GM04504 (cell line): ENCODE measurements at regions not wholly inside any gene's neighbourhood (a gene's known extent, or its start where the extent isn't known, plus 50 kb on each side); places are given as distances from the start of the nearest gene placed in this dataset.
"Not testable (repeated sequence)": the region's sequence is repeated elsewhere in the genome, so short reads cannot be mapped to it uniquely, and the experiment has no call there.

Experiments
- DNase-seq: peaks from one replicate; pipeline ENCODE4 v3.0.0-alpha.2; 2012; ENCODE audit warnings: low read depth

DNA sequence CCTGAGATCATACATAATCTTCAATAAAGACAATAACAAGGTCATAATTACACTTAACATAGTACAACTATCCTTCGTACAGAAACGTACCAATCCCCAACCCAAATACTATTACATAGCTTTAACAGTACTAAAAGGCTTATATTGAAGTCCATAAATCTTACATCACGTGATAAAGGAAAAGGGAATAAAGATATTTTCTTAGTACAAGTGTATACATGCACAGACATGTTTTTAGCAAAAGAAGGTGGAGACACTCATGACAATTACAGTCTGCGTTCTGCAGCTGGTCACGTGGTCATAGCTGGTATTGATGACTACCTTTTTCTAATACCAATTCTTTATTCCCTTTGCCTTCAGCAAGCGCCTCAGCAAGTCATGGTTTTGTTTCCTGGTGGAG, 464.5 kb upstream of the SLITRK5 start:
- DNase-seq, result no peak

DNA sequence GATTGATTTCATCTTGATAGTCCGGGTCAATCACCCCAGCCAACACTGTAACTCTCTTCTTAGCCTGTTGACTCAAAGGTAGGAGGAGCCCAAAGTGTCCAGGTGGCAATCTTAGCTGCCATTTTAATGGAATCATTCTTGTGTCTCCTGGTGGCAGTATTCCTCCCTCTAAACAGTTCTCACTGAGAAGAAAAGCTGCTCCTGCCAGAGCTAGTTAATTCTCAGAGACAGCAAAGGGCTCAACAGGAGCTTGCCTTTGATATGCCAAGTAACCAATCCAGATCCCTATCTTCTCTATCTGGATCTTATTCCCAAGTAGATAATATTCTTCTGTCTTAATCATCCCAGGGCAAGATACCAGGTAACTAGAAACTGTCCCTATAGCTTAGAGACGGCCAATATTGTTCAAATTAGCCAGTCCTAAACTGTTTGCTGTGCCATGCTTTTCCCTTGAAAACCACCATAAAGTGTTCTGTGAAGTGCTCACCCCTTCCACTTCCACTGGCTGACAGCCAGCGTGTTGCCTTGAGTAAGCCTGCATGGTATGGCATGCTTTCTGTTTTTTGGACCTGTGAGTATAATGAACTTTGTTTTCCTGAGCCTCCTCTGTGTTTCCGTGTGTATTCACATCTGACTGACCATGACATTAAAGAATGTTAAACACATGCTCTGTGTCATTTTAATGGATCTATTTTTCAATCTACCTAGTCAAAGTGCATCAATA, 463.7 kb upstream of the SLITRK5 start:
- DNase-seq, result no peak

DNA sequence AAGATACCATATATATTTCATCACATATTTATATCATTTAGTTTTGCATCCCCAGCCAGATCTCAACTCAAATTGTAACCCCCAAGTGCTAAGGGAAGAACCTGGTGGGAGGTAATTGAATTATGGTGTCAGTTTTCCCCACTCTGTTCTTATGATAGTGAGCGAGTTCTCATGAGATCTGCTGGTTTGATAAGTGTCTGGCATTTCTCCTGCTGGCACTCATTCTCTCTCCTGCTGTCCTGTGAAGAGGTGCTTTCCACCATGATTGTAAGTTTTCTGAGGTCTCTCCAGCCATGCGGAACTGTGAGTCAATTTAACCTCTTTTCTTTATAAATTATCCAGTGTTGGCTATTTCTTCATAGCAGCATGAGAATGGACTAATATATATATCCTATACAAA, 462.5 kb upstream of the SLITRK5 start:
- no peak for DNase-seq

DNA sequence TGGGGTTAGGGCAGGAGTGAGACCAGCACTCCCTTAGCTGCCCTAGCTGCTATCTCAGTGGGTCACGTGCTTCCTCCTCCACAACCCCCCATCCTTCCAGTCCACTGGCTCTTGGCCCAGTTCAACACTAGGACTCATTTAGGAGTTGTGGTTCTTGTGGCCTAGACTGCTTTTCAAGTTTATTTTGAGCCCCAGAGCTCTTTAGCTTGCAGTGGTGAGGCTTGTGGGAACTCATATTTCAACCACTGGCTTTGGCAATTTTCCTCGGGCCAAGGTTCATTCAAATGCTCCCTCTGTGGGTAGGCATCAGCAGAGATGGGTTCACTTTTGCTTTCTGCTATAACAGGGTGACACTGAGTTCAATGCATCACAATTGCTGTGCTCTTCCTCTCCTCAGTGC, 436.2 kb upstream of the SLITRK5 start:
- DNase-seq, result no peak

DNA sequence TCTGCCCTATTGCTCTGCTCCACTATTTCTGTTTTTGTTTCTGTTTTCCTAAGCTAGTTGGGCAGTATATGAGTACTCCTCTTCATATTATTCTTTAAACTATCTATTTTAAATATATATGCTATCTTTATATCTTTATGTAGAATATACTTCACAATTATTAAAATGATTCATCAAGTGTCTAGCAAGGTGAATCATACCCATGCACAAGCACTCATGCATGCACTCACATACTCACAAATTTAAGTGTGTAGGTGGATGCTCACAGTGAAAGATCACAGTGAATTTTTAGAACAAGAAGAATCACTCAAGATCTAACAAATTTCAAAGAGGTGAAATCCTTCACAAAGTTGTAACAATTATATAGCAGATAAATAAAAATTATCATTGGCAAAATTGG, 435.6 kb upstream of the SLITRK5 start:
- no peak for DNase-seq

DNA sequence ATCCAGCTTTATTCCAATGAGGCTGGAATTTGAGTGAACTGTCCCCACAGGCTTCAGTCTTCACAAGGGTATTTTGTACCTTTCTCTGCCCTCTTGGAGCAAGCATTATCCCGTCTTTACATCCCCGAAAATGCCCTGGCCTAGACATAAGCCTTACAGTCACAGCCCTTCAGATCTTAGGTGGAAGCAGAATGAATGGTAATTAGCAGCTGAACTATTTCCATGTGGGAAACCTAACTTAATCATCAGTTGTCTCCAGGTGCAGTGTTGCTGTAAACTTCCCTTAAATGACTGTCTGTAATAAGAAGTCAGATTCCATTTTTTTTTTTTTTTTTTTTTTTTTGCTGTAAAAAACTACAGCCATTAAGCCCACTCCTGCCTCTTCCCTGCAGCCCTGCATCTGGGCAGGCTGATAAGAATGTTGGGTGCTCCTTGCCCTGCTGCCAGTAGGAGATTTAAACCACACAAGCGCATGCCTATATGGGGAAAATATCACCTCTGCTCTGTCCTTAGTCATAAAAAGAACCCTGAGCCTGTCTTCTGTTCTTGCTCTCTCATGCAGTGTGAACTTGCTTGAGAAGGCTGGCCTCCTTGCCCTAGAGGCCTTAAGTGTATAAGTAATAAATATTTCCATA, 426.8 kb upstream of the SLITRK5 start:
- no peak for DNase-seq

DNA sequence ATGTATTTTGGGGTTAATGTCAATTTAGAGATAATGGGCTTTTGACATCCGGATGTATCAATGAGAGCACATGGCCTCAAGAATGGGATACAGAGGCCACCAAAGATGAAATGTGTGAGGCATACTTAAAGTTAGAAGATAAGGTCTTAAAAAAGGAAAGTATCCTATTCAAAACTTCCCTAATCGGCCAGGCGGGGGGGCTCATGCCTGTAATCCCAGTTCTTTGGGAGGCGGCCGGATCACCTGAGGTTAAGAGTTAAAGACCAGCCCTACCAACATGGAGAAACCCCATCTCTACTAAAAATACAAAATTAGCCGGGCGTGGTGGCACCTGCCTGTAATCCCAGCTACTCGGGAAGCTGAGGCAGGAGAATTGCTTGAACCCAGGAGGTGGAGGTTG, 421.3 kb upstream of the SLITRK5 start:
- not testable (repeated sequence) for DNase-seq

DNA sequence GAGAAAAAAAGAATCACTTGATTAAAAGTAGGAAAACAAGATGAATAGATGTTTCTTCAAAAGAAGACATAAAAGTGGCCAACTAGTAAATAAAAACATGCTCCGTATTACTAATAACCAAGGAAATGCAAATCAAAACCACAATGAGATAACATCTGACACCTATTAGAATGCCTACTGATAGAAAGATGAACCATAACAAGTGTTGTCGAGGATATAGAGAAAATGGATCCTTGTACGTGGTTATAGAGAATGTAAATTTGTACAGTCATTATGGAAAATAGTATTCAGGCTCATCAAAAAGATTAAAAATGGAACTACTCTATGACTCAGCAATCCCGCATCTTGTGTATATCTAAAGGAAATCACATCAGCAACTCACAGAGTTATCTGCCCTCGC, 415.8 kb upstream of the SLITRK5 start:
- DNase-seq, result no peak

DNA sequence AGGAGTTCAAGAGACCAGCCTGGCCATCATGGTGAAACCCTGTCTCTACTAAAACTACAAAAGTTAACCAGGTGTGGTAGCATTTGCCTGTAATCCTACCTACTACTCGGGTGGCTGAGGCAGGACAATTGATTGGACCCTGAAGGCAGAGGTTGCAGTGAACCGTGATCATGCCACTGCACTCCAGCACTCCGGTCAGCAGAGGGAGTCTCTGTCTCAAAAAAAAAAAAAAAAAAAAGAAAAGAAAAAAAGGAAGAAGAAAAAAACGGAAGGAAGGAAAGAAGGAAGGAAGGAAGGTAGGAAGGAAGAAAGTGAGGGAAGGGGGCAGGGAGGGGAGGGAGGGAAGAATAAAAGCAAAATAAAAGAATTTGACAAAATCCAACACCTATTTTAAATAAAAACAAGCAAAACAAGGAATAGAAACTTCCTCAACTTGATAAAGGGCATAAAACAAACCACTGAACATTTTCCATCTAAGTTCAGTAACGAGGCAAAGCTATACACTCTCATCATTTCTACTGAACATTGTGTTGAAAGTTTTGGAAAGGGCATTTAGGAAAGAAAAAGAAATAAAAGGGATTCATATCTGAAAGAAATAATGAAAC, 411.6 kb upstream of the SLITRK5 start:
- DNase-seq, result no peak

DNA sequence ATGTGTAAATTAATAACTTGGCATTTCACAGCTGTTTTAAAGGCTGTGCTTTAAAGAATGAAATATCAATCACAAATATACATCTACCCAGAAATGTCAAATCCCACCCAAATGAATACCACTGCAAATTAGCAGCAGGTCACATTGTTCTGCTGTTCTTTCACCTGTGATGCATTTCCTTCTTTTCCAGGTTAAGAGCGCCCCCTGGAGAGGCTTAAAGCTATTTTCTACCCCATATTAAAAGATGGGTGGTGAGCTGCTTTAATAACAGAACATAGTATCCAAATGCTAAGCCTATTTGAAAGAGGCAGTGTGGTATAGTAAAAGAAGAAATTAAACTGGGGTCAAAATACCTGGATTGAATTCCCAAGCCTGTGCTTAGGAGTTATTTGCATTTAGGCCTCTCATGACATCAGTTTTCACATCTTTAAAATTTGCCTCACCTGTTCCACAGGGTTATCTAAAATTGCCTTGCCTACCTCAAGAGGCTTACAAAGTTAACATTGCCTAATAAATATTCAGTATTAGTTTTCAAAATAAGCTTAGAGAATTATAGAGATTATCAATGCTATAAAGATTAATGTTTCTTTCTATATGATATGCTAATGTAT, 396.9 kb upstream of the SLITRK5 start:
- no peak for DNase-seq

DNA sequence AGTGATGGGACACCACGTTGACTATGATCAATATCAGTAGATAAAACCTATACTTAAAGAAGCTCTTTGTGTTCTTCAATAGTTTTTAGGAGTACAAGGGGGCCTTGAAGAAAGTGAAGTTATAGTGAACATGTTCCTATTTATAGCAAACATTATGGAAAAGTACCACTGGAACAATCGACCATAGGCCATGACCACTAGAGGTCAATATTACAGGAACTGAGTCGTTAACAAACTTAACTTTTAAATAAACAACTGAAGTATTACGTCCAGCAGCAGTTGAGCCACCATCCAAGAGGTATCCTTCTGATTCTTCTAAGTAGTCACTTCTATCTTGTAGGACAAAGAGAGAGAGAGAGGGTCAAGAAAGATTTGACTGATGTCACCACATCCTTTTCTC, 391.0 kb upstream of the SLITRK5 start:
- no peak for DNase-seq

DNA sequence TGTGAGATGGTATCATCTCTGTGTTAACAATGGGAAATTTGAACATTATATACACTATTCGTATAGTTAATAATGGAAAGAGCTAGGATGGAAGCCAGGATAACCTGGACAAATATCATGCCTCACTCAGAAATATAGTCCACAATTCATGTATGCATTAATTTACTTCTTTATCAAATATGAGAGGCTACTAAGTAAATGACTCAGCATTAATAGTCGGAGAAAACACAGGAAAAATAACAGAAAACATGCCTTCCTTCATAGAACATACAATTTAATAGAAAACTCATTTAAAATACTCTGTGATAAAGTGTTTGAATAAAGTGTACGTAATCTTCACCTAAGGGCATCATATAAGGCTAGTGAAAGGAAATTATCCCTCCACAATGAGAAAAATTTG, 383.4 kb upstream of the SLITRK5 start:
- DNase-seq, result no peak

DNA sequence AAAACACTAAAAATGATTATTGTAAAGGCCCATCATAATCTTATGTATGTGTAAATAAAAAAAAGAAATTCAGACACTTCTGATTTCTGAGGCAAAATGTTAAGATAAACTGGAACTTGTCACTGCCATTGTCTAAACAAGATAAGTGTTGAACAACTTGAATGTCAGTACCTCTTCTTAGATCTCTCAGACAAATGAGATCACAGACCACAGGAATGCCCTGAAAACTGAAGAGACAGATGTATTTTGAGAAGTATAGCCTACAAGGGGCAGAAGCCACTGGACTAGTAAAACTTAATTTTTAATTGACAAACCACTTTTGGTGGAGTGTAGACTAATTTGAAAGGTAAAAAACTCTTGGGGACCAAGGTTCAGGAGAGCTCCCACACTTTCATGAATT, 375.5 kb upstream of the SLITRK5 start:
- no peak for DNase-seq

DNA sequence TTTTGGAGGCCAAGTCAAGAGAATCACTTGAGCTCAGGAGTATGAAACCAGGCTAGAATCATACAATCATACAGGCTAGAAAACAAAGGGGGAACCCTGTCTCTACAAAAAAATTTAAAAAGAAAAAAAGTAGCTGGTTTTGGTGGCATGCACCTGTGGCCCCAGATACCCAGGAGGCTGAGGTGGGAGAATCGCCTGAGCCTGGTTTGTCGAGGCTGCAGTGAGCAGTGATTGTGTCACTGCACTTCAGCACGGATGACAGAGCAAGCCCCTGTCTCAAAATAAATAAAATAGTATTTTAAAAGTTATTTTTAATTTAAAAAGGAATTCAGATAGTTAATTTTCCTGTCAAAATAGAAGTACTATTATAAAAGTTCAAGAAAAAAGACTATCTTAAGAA, 369.1 kb upstream of the SLITRK5 start:
- no peak for DNase-seq

DNA sequence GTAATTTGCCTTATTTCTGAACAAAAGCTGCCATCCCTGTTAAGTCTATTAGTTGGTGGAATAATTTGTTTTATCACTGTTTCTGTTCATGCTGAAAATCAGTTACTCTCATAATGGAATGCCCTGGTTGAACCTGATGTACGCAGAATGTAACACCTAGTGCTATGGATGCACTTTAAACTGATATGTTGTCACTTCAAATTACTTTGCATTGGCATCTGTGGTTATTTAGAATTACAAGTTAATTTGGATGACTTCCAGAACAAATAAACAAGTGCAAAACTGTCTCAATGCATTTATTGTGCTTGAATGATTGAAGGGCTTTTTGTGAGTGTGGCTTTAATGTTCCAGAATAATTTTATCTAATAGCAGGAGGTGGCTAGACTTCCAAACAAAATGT, 368.2 kb upstream of the SLITRK5 start:
- no peak for DNase-seq

DNA sequence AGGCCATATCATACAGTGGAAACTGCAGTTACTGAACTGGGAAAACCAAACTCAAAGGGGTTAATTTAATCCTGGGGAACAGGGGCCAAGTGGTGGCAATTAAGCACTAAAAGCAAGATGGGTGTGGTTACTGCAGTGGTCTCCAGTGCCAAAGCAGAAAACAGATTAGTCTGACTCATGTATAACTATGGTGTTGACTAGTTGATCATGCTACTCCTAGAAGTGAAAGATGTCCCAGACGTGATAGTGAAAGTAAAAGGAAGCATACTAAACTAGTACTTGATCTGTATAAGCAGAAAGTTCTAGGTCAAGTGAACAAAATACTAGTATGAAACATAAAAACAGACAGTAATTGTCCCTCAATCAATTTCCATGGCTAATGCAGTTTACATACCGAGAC, 360.0 kb upstream of the SLITRK5 start:
- DNase-seq, result no peak

DNA sequence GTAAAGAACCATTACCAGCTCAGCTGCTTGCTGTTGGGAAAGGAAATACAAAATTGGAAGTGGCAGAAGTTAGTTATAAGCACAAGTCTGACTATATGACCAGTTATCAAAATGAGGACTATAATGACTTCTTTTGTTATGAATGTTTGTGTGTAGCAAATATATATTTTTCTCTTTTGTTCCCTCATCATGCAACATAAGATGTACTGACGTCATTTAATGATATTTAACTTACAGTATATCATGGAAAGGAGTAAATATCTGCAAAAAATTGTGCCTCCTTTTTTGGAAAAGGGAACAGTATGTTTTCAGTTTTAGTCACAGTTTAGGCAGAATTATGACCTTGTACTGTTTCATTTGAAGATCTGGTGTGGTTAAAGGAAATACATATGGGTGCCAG, 356.3 kb upstream of the SLITRK5 start:
- no peak for DNase-seq

DNA sequence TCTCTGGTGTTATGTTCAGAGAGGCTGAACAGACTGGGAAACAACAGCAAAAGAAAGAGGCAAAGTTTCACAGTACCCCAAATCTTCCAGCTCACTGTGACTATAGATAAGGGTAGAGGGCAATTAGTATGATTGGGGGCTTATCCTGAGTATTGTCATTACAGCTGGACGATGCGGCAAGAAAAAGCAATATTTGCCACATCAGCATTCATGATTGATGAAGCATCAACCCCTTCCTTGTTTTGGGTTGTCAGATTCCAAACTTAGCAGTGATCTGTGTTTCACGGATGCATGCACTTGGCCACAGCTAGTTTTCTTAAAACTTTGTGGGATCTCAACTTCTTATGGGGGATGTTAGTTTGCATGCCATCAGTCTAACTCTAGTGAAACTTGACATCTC, 348.8 kb upstream of the SLITRK5 start:
- no peak for DNase-seq

DNA sequence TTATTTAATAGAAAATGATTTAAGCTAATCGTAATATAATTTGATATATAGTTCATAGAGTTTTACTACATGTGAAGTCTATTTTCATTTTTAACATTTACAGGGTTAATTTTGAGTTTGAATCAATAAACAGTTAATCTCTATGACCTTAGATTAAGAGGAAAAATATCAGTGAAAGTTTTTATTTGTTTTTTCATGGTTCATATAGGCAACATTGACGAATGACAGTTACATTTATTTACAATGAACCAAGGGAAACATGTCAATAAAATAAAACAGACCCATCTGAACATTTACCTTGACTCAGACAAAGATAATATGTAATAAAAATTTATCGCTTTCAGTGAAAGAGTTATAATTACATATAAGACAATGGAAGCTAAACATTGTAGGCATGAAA, 346.6 kb upstream of the SLITRK5 start:
- no peak for DNase-seq

DNA sequence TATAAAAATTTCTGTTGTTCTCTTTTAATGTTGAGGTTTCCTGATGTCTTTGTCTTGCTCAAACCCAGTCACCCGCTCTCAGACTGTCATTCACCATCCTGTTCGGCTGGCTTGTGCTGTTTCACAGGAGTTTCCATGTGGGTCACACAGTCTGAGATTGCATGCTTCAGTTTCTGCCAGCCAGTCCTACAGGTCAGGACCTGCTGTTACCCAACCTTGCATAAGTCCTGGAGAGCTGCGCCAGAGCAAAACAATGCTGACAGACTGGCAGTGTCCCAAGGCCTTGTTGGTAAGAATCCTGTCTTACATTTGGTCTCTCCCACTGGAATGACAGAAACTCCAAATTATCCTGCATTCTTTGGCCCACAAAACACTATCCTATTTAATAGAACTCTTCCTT, 340.0 kb upstream of the SLITRK5 start:
- no peak for DNase-seq

DNA sequence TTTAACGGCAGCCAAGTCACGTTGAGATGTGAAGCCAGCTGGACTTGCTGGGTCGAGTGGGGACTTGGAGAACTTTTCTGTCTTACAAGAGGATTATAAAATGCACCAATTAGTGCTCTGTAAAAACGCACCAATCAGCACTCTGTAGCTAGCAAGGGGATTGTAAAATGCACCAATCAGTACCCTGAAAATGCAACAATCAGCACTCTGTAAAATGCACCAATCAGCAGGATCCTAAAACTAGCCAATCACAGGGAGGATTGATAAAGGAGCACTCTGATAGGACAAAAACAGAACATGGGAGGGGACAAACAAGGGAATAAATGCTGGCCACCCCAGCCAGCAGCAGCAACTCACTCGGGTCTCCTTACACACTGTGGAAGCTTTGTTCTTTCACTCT, 337.6 kb upstream of the SLITRK5 start:
- no peak for DNase-seq

DNA sequence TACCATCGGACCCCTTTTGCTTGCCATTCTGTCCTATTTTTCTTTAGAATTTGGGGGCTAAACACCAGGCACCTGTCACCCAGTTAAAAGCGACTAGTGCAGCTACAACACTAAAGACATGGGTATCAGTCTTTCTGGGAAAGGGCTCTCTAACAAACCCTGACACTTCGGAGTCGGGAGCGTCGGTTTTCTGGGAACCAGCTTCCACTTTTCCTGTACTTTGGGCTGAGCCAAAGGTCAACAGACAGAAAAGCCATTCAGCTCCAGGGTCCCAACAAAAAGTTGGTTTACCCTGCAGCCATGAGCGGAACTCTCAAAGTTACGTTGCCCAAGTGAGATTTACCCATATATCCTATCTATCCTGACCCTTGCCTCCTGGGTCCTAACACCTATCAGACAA, 337.0 kb upstream of the SLITRK5 start:
- no peak for DNase-seq

DNA sequence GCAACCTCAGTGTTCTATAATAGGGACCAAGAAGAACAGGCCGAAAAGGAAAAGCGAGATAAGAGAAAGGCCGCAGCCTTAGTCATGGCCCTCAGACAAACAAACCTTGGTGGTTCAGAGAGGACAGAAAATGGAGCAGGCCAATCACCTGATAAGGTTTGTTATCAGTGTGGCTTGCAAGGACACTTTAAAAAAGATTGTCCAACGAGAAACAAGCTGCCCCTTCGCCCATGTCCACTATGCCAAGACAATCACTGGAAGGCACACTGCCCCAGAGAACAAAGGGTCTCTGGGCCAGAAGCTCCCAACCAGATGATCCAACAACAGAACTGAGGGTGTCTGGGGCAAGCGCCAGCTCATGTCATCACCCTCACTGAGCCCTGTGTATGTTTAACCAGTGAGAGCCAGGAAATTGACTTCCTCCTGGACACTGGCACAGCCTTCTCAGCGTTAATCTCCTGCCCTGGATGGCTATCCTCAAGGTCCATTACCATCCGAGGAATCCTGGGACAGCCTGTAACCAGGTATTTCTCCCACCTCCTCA, 334.8 kb upstream of the SLITRK5 start:
- DNase-seq, result not testable (repeated sequence)
